ENCODE measurements at regions not wholly inside any gene's neighbourhood (a gene's known extent, or its start where the extent isn't known, plus 50 kb on each side); places are given as distances from the start of the nearest gene placed in this dataset.

DNA sequence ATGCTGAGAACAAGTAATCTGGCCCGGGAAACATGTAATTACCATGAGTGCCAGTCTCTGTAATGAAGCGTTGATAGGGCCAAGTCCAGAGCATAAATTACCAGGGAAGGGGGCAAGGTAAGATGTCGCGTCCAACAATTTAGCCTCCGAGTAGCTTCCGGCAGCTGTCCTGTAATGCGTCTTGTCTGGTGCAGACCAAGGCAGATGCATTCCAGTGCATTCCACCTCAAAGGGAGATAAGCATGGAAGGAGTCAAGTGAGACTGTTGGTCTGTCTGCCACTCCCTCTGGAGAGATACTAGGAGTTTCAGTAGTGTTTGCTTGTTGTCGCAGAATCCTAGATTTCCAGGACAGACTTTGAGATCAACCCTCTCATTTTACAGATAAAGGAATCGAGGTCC is 218.3 kb downstream of the AACS start:
- CTCF ChIA-PET (ENCODE audit: unreplicated experiment): no interaction called here
- Histone ChIP-seq H3K4me3 (ENCODE audit: low read depth, low read length, poor library complexity, severe bottlenecking) (no peak overlapping the region), H3K4me1 (ENCODE audit: insufficient read depth, low read length, poor library complexity, severe bottlenecking) (no peaks in the 10 kb centered on the region), H3K36me3 (ENCODE audit: insufficient read depth, low read length) (no peaks in the 10 kb centered on the region), H3K27ac (ENCODE audit: low read depth, low read length, poor library complexity, severe bottlenecking) (no peak overlapping the region), H3K4me2 (ENCODE audit: low read length) (no peak overlapping the region), H3K9me3 (ENCODE audit: low read length) (no peaks in the 10 kb centered on the region), H3K79me2 (ENCODE audit: insufficient read depth, low read depth, low read length) (no peaks in the 10 kb centered on the region), H4K20me1 (ENCODE audit: insufficient read depth, low read length) (no peaks in the 10 kb centered on the region), H3K9me2 (ENCODE audit: insufficient read depth, low read length) (no peaks in the 10 kb centered on the region), H2AFZ (ENCODE audit: low read length) (no peak overlapping the region)
- POLR2A ChIA-PET: no interaction called here
- no TSS peak for BruUV-seq (replicated peaks)
- intact Hi-C loops (cut with micrococcal nuclease; ENCODE audit: unreplicated experiment): no loop called here
- TF ChIP-seq, protein P1, sequence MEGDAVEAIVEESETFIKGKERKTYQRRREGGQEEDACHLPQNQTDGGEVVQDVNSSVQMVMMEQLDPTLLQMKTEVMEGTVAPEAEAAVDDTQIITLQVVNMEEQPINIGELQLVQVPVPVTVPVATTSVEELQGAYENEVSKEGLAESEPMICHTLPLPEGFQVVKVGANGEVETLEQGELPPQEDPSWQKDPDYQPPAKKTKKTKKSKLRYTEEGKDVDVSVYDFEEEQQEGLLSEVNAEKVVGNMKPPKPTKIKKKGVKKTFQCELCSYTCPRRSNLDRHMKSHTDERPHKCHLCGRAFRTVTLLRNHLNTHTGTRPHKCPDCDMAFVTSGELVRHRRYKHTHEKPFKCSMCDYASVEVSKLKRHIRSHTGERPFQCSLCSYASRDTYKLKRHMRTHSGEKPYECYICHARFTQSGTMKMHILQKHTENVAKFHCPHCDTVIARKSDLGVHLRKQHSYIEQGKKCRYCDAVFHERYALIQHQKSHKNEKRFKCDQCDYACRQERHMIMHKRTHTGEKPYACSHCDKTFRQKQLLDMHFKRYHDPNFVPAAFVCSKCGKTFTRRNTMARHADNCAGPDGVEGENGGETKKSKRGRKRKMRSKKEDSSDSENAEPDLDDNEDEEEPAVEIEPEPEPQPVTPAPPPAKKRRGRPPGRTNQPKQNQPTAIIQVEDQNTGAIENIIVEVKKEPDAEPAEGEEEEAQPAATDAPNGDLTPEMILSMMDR (conservative IDR thresholded peaks at IDR 0.05; ENCODE audit: low read length): no peak
- no peak for TF ChIP-seq EZH2phosphoT487 (IDR thresholded peaks at IDR 0.05; ENCODE audit: borderline replicate concordance, low read depth, low read length)
- no peak for DNase-seq (ENCODE audit: low spot score)

- no peak for DNase-seq (ENCODE audit: low spot score)
- ChIA-PET CTCF (ENCODE audit: unreplicated experiment) (no interaction called here), POLR2A (no interaction called here)
- TF ChIP-seq, protein P1 (conservative IDR thresholded peaks at IDR 0.05; ENCODE audit: low read length): no peak
- no peak for TF ChIP-seq EZH2phosphoT487 (IDR thresholded peaks at IDR 0.05; ENCODE audit: borderline replicate concordance, low read depth, low read length)
- H3K9me3 ChIP-seq (ENCODE audit: low read length): no peaks in the 10 kb centered on the region
- no peaks in the 10 kb centered on the region for H3K36me3 ChIP-seq (ENCODE audit: insufficient read depth, low read length)
- H3K9me2 ChIP-seq (ENCODE audit: insufficient read depth, low read length): no peaks in the 10 kb centered on the region
- H3K4me2 ChIP-seq (ENCODE audit: low read length): no peak overlapping the region
- H4K20me1 ChIP-seq (ENCODE audit: insufficient read depth, low read length): no peaks in the 10 kb centered on the region
- no peaks in the 10 kb centered on the region for H3K79me2 ChIP-seq (ENCODE audit: insufficient read depth, low read depth, low read length)
- no peak overlapping the region for H3K27ac ChIP-seq (ENCODE audit: low read depth, low read length, poor library complexity, severe bottlenecking)
- H3K4me3 ChIP-seq (ENCODE audit: low read depth, low read length, poor library complexity, severe bottlenecking): no peak overlapping the region
- H2AFZ ChIP-seq (ENCODE audit: low read length): no peak overlapping the region
- no peaks in the 10 kb centered on the region for H3K4me1 ChIP-seq (ENCODE audit: insufficient read depth, low read length, poor library complexity, severe bottlenecking)
- intact Hi-C loops (cut with micrococcal nuclease; ENCODE audit: unreplicated experiment): no loop called here
- BruUV-seq (replicated peaks): no TSS peak
Observed at GRCh38 chr12:125284087-125284486, 218.9 kb downstream of the AACS start.

DNA sequence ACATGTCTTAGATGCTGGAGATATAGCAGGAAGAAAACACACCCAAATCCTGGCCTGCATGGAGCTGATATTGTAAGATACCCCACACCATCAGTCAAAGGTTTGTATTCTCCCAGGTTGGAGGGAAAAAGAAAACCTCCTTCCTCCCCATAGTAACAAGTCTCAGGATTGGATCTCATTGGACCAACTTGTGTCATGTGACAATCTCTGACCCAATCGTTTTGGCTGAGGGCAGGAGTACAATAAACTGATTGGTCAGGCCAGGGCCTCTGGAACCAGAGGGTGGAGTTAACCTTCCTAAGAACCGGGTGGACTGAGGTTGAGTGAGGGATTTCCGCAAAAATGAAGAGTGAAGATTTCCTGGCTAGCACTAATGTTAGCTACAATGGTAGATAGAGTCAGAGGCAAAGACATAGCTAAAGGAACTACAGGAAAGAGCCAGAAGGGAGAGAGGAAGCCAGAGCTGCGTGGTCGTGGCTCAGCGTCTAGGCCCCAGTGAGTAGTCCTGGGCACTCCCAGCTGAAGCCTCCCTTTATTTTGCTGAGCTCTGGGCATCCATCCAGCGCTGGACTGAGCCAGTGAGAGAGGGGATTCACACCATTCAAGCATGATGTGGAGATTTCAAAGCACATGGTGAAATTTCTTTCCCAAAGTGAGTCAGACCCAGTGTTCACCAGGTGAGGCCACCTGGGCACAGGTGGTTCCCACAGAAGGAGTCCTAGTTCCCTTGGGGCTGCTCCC is 219.9 kb downstream of the AACS start:
- Histone ChIP-seq H3K27ac (ENCODE audit: low read depth, low read length, poor library complexity, severe bottlenecking) (no peak overlapping the region), H3K4me3 (ENCODE audit: low read depth, low read length, poor library complexity, severe bottlenecking) (no peak overlapping the region), H4K20me1 (ENCODE audit: insufficient read depth, low read length) (no peaks in the 10 kb centered on the region), H3K79me2 (ENCODE audit: insufficient read depth, low read depth, low read length) (no peaks in the 10 kb centered on the region), H3K4me1 (ENCODE audit: insufficient read depth, low read length, poor library complexity, severe bottlenecking) (no peaks in the 10 kb centered on the region), H3K9me2 (ENCODE audit: insufficient read depth, low read length) (no peaks in the 10 kb centered on the region), H3K4me2 (ENCODE audit: low read length) (no peak overlapping the region), H2AFZ (ENCODE audit: low read length) (no peak overlapping the region), H3K9me3 (ENCODE audit: low read length) (no peaks in the 10 kb centered on the region), H3K36me3 (ENCODE audit: insufficient read depth, low read length) (no peaks in the 10 kb centered on the region)
- no peak for TF ChIP-seq EZH2phosphoT487 (IDR thresholded peaks at IDR 0.05; ENCODE audit: borderline replicate concordance, low read depth, low read length)
- TF ChIP-seq, protein P1 (conservative IDR thresholded peaks at IDR 0.05; ENCODE audit: low read length): no peak
- no TSS peak for BruUV-seq (replicated peaks)
- ChIA-PET POLR2A (no interaction called here), CTCF (ENCODE audit: unreplicated experiment) (no interaction called here)
- DNase-seq (ENCODE audit: low spot score): peak; percentile 33
- intact Hi-C loops (cut with micrococcal nuclease; ENCODE audit: unreplicated experiment): no loop called here
